Activated CD8-positive, alpha-beta T cell treated with anti-CD3 and anti-CD28 coated beads for 36 hours (primary cell): ENCODE measurements at regions not wholly inside any gene's neighbourhood (a gene's known extent, or its start where the extent isn't known, plus 50 kb on each side); places are given as distances from the start of the nearest gene placed in this dataset.

Experiments used
- ATAC-seq: fragments of 200-7000 bp; cut with Tn5 transposase; one replicate; pipeline ENCODE4 v1.10.0; 2021; ENCODE audit warnings: mild to moderate bottlenecking, moderate library complexity
- CTCF ChIA-PET: fragments of 350-600 bp; sonication (Branson Sonifier 250); formaldehyde crosslinking; loops from one replicate; lab custom pipeline; 2021; ENCODE audit warnings: antibody characterized with exemption; lab: Charles Lee
- POLR2A ChIA-PET: fragments of 350-600 bp; sonication (Branson Sonifier 250); formaldehyde crosslinking; loops from one replicate; lab custom pipeline; 2021; ENCODE audit warnings: antibody characterized with exemption; lab: Charles Lee
- DNase-seq: peaks from one replicate; pipeline ENCODE4 v3.0.0-alpha.2; 2020
- H3K27ac Mint-ChIP-seq: one replicate; pipeline ENCODE4 v1.8.0; 2021; ENCODE audit warnings: mild to moderate bottlenecking, mixed read lengths
- H3K27me3 Mint-ChIP-seq: one replicate; pipeline ENCODE4 v1.8.0; 2021; ENCODE audit warnings: mixed read lengths
- H3K36me3 Mint-ChIP-seq: one replicate; pipeline ENCODE4 v1.8.0; 2021; ENCODE audit warnings: low read depth, mixed read lengths
- H3K4me1 Mint-ChIP-seq: one replicate; pipeline ENCODE4 v1.8.0; 2021; ENCODE audit warnings: low read depth, mixed read lengths
- H3K4me3 Mint-ChIP-seq: one replicate; pipeline ENCODE4 v1.8.0; 2021; ENCODE audit warnings: mild to moderate bottlenecking, moderate library complexity, mixed read lengths
- H3K9me3 Mint-ChIP-seq: one replicate; pipeline ENCODE4 v1.8.0; 2021; ENCODE audit warnings: mixed read lengths
- CTCF ChIP-seq: fragments of 200-600 bp; IDR thresholded peaks from one replicate; pipeline ENCODE4 v1.8.0; 2022; ENCODE audit warnings: antibody characterized with exemption, mild to moderate bottlenecking
- intact Hi-C: fragments of 100-400 bp; cut with micrococcal nuclease; formaldehyde crosslinking; loops from one replicate; pipeline ENCODE4 v1.10.0; 2022

- ChIA-PET CTCF (no interaction called here), POLR2A (no interaction called here)
- H3K4me3 Mint-ChIP-seq: no peak overlapping the region
- H3K27ac Mint-ChIP-seq: no peak overlapping the region
- H3K9me3 Mint-ChIP-seq: peaks cover 3% of the 10 kb centered on the region
- no peaks in the 10 kb centered on the region for H3K36me3 Mint-ChIP-seq
- TF ChIP-seq CTCF: no peak
- H3K4me1 Mint-ChIP-seq: no peaks in the 10 kb centered on the region
- peaks cover 20% of the 10 kb centered on the region for H3K27me3 Mint-ChIP-seq
- no peak for DNase-seq
- intact Hi-C loops: no loop called here
- no peak for ATAC-seq
Observed at GRCh38 chr22:49380095-49380827, 447.4 kb downstream of the BRD1 start.

- H3K9me3 Mint-ChIP-seq: no peaks in the 10 kb centered on the region
- H3K27ac Mint-ChIP-seq: no peak overlapping the region
- ChIA-PET CTCF (no interaction called here), POLR2A (no interaction called here)
- H3K36me3 Mint-ChIP-seq: no peaks in the 10 kb centered on the region
- H3K27me3 Mint-ChIP-seq: peaks cover 19% of the 10 kb centered on the region
- H3K4me1 Mint-ChIP-seq: no peaks in the 10 kb centered on the region
- intact Hi-C loops: no loop called here
- ATAC-seq: no peak
- no peak overlapping the region for H3K4me3 Mint-ChIP-seq
- TF ChIP-seq CTCF: no peak
- DNase-seq: no peak
Observed at GRCh38 chr22:49377306-49377705, 450.4 kb downstream of the BRD1 start.

- H3K27me3 Mint-ChIP-seq: peaks cover 18% of the 10 kb centered on the region
- no peak overlapping the region for H3K27ac Mint-ChIP-seq
- ChIA-PET CTCF (no interaction called here), POLR2A (interaction anchor here (0.6 kb wide), 1 partner anchor 359 kb away, joined by 3 read pairs; no protein-coding TSS in a partner anchor)
- no peaks in the 10 kb centered on the region for H3K9me3 Mint-ChIP-seq
- H3K36me3 Mint-ChIP-seq: no peaks in the 10 kb centered on the region
- no peak for DNase-seq
- no peak for TF ChIP-seq CTCF
- intact Hi-C loops: no loop called here
- no peak for ATAC-seq
- no peak overlapping the region for H3K4me3 Mint-ChIP-seq
- H3K4me1 Mint-ChIP-seq: no peaks in the 10 kb centered on the region
Observed at GRCh38 chr22:49373801-49374226, 453.9 kb downstream of the BRD1 start.

GRCh38 chr22:49373289-49373666, 454.4 kb downstream of the BRD1 start:
- DNase-seq (no peak), ATAC-seq (no peak)
- intact Hi-C loops: no loop called here
- POLR2A ChIA-PET: no interaction called here
- Mint-ChIP-seq H3K27me3 (peaks cover 17% of the 10 kb centered on the region), H3K36me3 (no peaks in the 10 kb centered on the region), H3K4me1 (no peaks in the 10 kb centered on the region), H3K4me3 (no peak overlapping the region), H3K27ac (no peak overlapping the region), H3K9me3 (no peaks in the 10 kb centered on the region)
- CTCF ChIA-PET: no interaction called here
- no peak for TF ChIP-seq CTCF

- H3K27me3 Mint-ChIP-seq: peaks cover 16% of the 10 kb centered on the region
- H3K27ac Mint-ChIP-seq: no peak overlapping the region
- ChIA-PET CTCF (no interaction called here), POLR2A (no interaction called here)
- H3K36me3 Mint-ChIP-seq: no peaks in the 10 kb centered on the region
- no peaks in the 10 kb centered on the region for H3K9me3 Mint-ChIP-seq
- no peak overlapping the region for H3K4me3 Mint-ChIP-seq
- TF ChIP-seq CTCF: no peak
- no peak for DNase-seq
- intact Hi-C loops: no loop called here
- ATAC-seq: no peak
- no peaks in the 10 kb centered on the region for H3K4me1 Mint-ChIP-seq
Observed at GRCh38 chr22:49372530-49373288, 455.0 kb downstream of the BRD1 start.
